HL-60 (cell line): ENCODE measurements at regions not wholly inside any gene's neighbourhood (a gene's known extent, or its start where the extent isn't known, plus 50 kb on each side); places are given as distances from the start of the nearest gene placed in this dataset.

Source experiments
- GABPA ChIP-seq: IDR thresholded peaks from 2 replicates; pipeline ENCODE4 v1.6.1; 2012; ENCODE audit warnings: low read depth
- POLR2AphosphoS5 ChIP-seq: IDR thresholded peaks from 2 replicates; pipeline ENCODE4 v1.6.1; 2012; ENCODE audit warnings: low read depth
- REST ChIP-seq: IDR thresholded peaks from 2 replicates; pipeline ENCODE4 v1.6.1; 2012; ENCODE audit warnings: low read depth; ENCODE audit not compliant: insufficient replicate concordance
- SPI1 ChIP-seq: IDR thresholded peaks from 2 replicates; pipeline ENCODE4 v1.6.1; 2012; ENCODE audit warnings: low read depth, mild to moderate bottlenecking, borderline replicate concordance
- TF ChIP-seq, protein P1 (sequence below): IDR thresholded peaks from one replicate; pipeline ENCODE4 v1.5.1; 2011; ENCODE audit warnings: low read length, control low read depth, inconsistent platforms; ENCODE audit not compliant: insufficient read depth

DNA sequence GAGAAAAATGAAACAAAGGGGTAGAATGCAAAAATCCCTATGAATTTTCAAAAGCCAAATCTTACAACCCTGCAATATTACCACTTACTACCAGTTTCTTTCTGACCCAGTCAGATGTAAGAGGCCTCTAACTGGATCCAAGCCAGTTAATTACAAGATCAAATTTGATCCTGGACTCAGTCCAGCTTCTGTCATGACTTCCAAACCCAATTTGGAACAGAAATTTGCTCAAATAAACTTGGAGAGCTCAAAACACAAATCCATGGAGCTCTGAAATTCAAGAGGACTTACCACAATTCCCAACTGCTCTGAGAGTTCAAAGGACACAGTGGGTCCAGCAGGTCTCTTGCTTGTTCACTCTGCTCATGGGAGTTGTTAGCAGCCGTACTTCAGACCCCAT lies 1271.7 kb upstream of the SLC39A10 start:
- TF ChIP-seq, protein P1, sequence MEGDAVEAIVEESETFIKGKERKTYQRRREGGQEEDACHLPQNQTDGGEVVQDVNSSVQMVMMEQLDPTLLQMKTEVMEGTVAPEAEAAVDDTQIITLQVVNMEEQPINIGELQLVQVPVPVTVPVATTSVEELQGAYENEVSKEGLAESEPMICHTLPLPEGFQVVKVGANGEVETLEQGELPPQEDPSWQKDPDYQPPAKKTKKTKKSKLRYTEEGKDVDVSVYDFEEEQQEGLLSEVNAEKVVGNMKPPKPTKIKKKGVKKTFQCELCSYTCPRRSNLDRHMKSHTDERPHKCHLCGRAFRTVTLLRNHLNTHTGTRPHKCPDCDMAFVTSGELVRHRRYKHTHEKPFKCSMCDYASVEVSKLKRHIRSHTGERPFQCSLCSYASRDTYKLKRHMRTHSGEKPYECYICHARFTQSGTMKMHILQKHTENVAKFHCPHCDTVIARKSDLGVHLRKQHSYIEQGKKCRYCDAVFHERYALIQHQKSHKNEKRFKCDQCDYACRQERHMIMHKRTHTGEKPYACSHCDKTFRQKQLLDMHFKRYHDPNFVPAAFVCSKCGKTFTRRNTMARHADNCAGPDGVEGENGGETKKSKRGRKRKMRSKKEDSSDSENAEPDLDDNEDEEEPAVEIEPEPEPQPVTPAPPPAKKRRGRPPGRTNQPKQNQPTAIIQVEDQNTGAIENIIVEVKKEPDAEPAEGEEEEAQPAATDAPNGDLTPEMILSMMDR = no peak
- TF ChIP-seq GABPA = no peak
- no peak for TF ChIP-seq POLR2AphosphoS5
- TF ChIP-seq REST = no peak
- TF ChIP-seq SPI1 = no peak
